BE2C (cell line): ENCODE measurements at regions not wholly inside any gene's neighbourhood (a gene's known extent, or its start where the extent isn't known, plus 50 kb on each side); places are given as distances from the start of the nearest gene placed in this dataset.
"Not testable (repeated sequence)": the region's sequence is repeated elsewhere in the genome, so short reads cannot be mapped to it uniquely, and the experiment has no call there.

Experiments used
- DNase-seq: peaks from one replicate; pipeline ENCODE4 v3.0.0-alpha.2; 2020
- H3K27me3 ChIP-seq: fragments of 250-450 bp; sonication (Bioruptor Pico); 2 replicates; pipeline ENCODE4 v1.5.1; 2020; ENCODE audit warnings: mild to moderate bottlenecking
- H3K36me3 ChIP-seq: fragments of 250-450 bp; sonication (Bioruptor Pico); 2 replicates; pipeline ENCODE4 v1.5.1; 2020; ENCODE audit warnings: mild to moderate bottlenecking
- H3K4me1 ChIP-seq: fragments of 250-450 bp; sonication (Bioruptor Pico); 2 replicates; pipeline ENCODE4 v1.5.1; 2020
- H3K4me3 ChIP-seq: 2 replicates; pipeline ENCODE4 v1.5.1; 2011; ENCODE audit warnings: low read depth, low read length
- H3K9me3 ChIP-seq: fragments of 250-450 bp; sonication (Bioruptor Pico); 2 replicates; pipeline ENCODE4 v1.5.1; 2020
- TF ChIP-seq, protein P1 (sequence below): IDR thresholded peaks from 2 replicates; pipeline ENCODE4 v1.5.1; 2012; ENCODE audit warnings: mild to moderate bottlenecking, low read depth, low read length

DNA sequence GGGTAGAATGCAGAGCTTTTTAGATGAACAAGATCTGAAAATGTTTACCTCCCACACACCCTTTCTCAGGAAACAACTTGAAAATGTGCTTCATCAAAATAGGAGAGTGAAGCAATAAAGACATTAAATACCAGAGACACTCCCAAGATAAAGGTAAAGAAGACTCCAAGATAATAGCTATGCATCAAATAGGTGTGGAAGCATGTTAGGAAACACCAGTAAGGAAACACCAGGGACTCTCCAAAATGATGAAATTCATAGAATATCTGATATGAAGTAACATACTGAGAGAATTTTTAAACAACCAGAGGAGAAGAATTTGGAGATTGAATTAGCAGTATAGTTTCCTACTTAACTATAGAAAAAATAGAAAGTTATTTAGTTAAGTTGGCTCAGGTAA lies 57.0 kb downstream of the OR10A6 start:
- Histone ChIP-seq H3K4me1 (no peaks in the 10 kb centered on the region), H3K36me3 (no peaks in the 10 kb centered on the region), H3K4me3 (no peak overlapping the region), H3K9me3 (no peaks in the 10 kb centered on the region), H3K27me3 (no peaks in the 10 kb centered on the region)
- DNase-seq, result no peak
- TF ChIP-seq, protein P1, sequence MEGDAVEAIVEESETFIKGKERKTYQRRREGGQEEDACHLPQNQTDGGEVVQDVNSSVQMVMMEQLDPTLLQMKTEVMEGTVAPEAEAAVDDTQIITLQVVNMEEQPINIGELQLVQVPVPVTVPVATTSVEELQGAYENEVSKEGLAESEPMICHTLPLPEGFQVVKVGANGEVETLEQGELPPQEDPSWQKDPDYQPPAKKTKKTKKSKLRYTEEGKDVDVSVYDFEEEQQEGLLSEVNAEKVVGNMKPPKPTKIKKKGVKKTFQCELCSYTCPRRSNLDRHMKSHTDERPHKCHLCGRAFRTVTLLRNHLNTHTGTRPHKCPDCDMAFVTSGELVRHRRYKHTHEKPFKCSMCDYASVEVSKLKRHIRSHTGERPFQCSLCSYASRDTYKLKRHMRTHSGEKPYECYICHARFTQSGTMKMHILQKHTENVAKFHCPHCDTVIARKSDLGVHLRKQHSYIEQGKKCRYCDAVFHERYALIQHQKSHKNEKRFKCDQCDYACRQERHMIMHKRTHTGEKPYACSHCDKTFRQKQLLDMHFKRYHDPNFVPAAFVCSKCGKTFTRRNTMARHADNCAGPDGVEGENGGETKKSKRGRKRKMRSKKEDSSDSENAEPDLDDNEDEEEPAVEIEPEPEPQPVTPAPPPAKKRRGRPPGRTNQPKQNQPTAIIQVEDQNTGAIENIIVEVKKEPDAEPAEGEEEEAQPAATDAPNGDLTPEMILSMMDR, result no peak

DNA sequence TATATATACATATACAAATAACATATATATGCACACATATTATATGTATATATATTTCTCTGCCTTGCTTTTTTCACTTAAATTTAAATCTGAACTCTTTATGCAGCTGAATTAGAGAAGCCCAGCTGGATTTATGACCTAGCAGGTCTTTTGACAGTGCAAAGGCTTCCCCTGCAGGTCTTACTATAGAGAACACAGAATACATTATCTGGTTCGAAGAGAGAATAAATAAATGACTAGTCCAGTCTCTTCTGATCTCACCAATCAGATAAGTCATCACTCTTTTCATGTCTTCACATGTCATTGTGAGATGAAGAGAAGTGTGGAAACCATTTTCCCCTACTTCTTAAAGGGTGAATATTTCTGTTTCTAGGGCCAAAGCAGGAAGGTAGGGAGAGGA lies 58.2 kb downstream of the OR10A6 start:
- Histone ChIP-seq H3K9me3 (no peaks in the 10 kb centered on the region), H3K27me3 (no peaks in the 10 kb centered on the region), H3K36me3 (no peaks in the 10 kb centered on the region), H3K4me1 (no peaks in the 10 kb centered on the region), H3K4me3 (no peak overlapping the region)
- TF ChIP-seq, protein P1, result no peak
- no peak for DNase-seq

DNA sequence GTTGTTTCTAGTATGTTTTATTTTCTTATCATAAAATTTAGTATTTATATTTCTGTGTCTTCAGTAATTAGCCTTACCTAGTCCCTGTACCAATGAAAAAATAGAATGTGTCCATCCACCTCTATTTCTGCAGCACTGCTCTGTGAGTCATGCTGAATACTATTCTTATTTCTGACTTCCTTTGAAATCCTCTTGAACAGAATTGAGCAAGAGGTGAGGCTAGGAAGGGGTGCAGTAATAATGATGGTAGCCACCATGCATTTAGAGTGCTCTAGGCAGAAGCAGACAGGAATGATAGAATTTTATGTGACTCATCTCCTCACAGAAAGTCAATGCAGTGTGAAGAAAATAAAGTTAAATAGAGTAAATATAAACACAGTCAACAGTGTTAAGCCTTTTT lies 60.0 kb downstream of the OR10A6 start:
- Histone ChIP-seq H3K4me3 (no peak overlapping the region), H3K36me3 (no peaks in the 10 kb centered on the region), H3K27me3 (no peaks in the 10 kb centered on the region), H3K9me3 (no peaks in the 10 kb centered on the region), H3K4me1 (no peaks in the 10 kb centered on the region)
- DNase-seq, result no peak
- TF ChIP-seq, protein P1, result no peak

- Histone ChIP-seq H3K4me3 (no peak overlapping the region), H3K36me3 (no peaks in the 10 kb centered on the region), H3K9me3 (no peaks in the 10 kb centered on the region), H3K27me3 (no peaks in the 10 kb centered on the region), H3K4me1 (no peaks in the 10 kb centered on the region)
- TF ChIP-seq, protein P1, result no peak
- no peak for DNase-seq
Observed at GRCh38 chr11:7869467-7869866, 61.6 kb downstream of the OR10A6 start.

DNA sequence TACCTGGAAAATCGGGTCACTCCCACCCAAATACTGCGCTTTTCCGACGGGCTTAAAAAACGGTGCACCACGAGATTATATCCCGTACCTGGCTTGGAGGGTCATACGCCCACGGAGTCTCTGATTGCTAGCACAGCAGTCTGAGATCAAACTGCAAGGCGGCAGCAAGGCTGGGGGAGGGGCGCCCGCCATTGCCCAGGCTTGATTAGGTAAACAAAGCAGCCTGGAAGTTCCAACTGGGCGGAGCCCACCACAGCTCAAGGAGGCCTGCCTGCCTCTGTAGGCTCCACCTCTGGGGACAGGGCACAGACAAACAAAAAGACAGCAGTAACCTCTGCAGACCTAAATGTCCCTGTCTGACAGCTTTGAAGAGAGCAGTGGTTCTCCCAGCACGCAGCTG lies 64.5 kb upstream of the OR5P2 start:
- not testable (repeated sequence) for H3K36me3 ChIP-seq, H3K4me1 ChIP-seq, H3K27me3 ChIP-seq, H3K9me3 ChIP-seq, DNase-seq, H3K4me3 ChIP-seq

DNA sequence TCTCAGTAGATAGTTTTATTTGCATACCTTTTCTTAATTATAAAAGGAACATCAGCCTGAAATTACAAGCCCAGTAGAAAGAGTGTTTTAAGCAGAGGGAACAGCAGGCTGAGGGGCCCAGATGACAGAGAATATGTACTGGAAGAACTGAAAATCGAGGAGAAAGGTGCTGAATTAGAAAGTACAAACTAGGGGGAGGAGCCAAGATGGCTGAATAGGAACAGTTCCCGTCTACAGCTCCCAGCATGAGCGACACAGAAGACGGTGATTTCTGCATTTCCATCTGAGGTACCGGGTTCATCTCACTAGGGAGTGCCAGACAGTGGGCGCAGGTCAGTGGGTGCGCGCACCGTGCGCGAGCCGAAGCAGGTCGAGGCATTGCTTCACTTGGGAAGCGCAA lies 64.1 kb upstream of the OR5P2 start:
- DNase-seq, result not testable (repeated sequence)

GRCh38 chr11:7858006-7858405 lies 61.3 kb upstream of the OR5P2 start:
- no peak for DNase-seq

More for the DNA sequence above, 64.1 kb upstream of the OR5P2 start:
- H3K4me3 ChIP-seq, H3K9me3 ChIP-seq, H3K36me3 ChIP-seq, H3K4me1 ChIP-seq, H3K27me3 ChIP-seq: not testable (repeated sequence)

More at GRCh38 chr11:7858006-7858405, 61.3 kb upstream of the OR5P2 start:
- no peaks in the 10 kb centered on the region for H3K27me3 ChIP-seq
- H3K36me3 ChIP-seq, result no peaks in the 10 kb centered on the region
- TF ChIP-seq, protein P1, result no peak
- no peaks in the 10 kb centered on the region for H3K9me3 ChIP-seq
- H3K4me1 ChIP-seq, result no peaks in the 10 kb centered on the region
- no peak overlapping the region for H3K4me3 ChIP-seq
